T follicular helper cell (primary cell): ENCODE measurements at regions not wholly inside any gene's neighbourhood (a gene's known extent, or its start where the extent isn't known, plus 50 kb on each side); places are given as distances from the start of the nearest gene placed in this dataset.
"Not testable (repeated sequence)": the region's sequence is repeated elsewhere in the genome, so short reads cannot be mapped to it uniquely, and the experiment has no call there.

Source experiments
- DNase-seq: peaks from one replicate; pipeline ENCODE4 v3.0.0-alpha.2; 2020; ENCODE audit warnings: low read depth

DNA sequence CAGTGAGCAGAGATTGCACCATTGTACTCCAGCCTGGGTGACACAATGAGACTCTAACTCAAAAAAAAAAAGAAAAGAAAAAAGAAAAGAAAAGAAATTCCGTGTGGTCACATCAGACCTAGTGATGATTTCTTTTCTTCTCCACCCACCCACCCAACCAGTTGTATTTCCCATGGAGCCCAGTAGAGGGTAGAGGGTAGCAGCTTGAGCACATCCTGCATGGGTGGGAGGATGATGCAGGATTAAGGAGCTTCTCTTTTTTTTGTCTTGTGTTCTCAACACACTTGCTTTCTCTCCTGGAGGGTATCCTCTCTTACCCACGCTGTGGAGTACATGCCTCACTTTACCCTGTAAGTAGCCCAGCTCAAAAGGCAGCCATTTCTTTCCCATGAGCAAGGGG lies 118.6 kb upstream of the CARD11 start:
- no peak for DNase-seq

DNA sequence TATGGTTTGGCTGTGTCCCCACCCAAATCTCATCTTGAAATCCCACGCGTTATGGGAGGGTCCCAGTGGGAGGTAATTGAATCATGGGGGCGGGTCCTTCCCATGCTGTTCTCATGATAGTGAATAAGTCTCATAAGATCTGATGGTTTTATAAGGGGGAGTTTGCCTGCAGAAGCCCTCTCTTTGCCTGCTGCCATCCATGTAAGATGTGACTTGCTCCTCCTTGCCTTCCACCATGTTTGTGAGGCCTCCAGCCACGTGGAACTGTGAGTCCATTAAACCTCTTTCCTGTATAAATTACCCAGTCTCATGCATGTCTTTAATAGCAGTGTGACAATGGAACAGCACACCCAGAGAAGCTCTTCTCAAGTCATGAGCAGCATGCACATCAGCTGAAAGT lies 119.1 kb upstream of the CARD11 start:
- DNase-seq = not testable (repeated sequence)

DNA sequence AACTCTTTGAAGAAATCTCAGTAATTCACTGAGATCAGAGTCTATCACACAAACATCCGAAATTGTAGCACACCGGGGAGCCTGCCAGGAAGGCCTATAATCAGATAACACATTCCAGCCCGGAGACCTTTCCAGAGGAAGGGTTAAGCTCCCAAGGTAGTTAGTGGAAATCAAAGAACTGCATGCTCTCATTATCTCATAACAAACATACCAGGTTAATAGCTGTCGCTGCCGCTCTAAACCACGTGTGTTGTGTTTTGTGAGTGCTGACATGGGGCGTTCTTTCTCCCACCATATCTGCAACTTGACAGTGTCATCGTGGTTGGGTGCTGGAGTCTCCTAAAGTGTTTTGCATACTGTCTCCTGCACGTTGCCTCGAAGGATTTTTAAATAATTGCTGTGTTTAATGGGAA lies 120.7 kb upstream of the CARD11 start:
- DNase-seq = no peak

DNA sequence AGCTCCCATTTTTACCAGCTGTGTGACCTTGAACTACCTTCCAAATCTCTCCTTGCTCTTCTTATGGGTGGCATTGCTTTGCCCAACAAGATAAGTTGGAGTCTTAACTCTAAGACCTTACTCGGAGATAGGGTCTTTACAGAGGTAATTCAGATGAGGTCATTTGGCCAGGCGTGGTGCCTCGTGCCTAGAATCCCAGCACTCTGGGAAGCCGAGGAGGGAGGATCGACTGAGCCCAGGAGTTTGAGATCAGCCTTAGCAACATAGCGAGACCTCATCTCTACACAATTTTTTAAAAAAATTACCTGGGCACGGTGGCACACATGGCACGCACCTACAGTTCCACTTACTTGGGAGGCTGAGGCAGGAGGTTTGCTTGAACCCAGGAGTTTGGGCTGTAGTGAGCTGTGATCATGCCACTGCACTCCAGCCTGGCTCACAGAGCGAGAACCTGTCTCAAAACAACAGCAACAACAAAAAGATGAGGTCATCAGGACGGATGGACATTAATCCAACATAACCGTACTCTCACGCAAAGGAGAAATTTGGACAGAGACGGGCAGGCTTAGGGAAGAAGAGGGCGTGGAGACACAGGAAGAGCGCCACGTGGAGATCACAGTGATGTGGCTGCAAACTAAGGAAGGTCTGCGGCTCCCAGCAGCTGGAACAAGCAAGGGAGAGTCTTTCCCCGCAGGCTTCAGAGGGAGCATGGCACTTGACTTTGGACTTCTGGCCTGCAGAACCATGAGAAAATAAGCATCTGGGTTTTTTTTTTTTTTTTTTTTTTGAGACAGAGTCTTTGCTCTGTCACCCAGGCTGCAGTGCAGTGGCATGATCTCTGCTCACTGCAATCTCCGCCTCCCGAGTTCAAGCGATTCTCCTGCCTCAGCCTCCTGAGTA lies 122.3 kb upstream of the CARD11 start:
- DNase-seq = no peak

DNA sequence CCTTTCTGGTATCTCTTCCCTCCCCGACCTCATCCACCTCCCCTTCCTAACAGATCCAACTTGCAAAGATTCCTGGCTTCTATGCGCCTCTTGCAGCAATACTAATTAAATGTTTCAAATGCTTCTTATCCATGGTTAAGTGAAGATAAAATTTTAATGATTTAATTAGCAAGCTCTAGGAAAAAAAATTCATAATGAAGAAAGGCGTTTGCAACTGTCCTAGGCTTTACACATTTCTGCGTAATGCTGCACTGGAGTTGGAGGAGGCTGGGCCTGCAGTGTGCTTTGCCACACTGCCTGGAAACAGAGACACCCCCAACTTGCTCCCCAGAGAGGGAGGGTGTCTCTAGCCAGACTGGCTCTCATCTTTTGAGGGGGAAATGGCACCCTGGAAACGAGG lies 123.9 kb upstream of the CARD11 start:
- no peak for DNase-seq

DNA sequence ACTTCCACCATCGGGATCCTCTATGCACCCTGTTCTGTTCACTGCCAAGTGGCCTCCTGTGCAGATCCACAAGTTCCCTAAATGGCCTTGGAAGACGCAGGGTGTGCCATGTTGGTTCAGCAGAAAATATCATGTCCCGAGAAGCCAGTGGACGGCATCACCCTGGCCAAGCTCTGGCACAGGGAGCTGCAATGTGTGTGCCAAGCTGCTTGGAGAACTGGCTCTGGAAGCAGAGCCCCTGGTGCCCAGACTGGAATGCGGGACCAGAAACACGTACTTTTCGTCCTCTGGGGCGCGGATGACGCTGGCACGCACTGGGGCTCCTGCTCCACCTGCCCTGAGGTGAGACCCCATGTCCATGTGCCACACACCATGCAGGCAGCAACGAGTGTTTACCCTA lies 124.7 kb upstream of the CARD11 start:
- DNase-seq = no peak

DNA sequence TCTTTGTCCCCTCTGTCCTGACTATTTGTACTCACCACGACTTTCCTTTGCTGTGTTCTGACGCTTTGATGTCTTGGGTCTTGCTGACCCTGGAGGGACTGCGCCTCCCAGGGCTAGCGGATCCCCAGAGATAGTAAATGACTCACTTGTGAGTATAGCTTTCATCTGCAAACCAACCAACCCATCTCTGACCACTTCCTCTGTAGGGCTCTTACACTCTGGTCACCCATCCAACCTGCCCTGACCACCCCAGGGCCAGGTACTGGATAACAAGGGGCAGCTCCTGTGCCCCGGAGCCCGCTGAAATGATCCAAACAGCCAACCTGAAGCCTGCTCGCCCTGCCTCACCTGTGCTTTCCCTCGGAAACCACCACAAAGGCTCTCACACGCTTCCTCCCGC lies 125.2 kb upstream of the CARD11 start:
- no peak for DNase-seq

DNA sequence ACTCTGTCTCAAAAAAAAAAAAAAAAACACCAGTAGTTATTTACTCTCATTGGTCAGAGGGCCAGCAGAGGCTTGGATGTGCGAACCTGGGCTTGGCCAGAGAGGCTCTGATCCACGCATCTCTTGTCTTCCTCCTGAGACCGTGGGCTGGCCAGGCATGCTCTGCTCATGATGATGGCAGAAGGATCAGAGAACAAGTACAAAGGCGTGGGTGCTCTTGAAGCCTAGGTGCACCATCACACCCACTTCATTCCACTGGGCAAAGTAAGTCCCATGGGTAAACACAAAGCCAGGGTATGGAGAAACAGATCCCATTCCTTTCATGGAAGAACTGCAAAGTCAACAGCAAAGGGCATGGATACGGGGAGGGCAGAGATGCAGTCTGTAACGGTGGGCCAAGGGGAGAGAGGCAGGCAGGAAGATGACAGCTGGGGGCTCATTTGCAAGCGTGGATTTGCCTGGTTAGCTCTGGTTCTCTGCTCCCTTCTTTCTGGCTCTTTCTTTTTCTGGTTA lies 128.2 kb upstream of the SDK1 start:
- DNase-seq = no peak

DNA sequence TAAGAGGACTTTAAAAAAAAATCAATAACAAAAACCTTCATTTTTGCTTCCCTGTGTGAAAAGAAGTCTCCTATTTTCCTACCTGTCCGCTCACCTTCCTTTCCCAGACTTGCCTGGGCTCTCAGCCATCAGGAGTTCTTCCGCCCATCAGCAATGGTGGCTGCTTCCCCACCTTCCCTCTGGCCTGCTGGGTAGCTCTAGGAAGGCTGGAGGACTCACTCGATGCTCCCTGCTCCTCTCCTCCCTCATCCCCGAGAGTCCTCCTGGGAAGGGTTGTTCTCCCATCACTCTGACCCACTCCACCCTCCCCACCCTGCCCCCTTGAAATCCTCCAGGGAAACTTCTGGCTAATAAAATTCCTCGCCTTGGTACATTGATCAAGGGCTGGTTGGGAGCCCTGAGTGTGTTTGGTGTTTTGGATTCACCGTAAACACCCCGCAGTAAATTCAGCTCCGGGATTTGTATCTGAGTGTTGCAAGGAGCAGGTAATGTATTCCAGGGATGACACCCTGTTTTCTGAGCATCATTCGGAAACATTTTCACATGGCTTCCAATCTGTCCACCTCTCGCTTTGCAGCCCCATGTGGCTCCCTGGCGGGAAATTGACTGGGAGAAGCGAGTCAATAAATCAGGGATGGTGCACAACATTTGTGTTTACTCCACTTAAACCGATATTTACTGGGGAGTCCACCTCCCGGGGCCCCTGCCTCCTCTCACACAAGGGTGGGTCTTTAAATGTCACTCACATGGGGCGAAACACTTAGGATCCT lies 126.4 kb upstream of the SDK1 start:
- no peak for DNase-seq

DNA sequence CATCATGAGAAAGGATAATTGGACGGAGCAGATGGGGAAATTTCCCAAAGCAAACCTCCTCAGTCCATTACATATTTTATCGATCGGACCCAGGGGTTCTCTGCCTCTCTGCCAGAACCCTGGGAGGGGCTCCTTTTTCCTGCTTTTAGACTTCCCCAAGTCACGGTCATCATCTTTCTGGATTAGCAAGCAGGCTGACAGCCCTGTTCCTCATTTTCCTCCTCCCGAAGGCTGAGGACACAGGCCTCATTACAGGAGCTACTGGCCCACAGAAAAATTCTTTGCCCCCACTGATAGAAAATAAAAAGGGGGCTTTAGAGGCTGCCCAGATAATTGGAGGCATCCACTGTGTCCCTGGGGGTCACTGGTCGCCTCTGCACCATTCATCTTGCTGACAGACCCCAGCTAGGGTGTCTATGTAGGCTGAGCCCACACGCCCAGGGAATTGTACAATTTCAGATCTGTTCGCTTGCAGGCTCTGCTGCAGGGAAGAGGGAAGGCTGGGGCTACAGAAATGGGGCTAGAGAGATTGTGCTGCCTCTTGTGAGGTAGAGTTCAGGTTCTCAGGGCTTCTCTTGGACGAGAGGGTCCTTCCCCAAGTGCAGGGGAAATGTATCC lies 125.7 kb upstream of the SDK1 start:
- no peak for DNase-seq

DNA sequence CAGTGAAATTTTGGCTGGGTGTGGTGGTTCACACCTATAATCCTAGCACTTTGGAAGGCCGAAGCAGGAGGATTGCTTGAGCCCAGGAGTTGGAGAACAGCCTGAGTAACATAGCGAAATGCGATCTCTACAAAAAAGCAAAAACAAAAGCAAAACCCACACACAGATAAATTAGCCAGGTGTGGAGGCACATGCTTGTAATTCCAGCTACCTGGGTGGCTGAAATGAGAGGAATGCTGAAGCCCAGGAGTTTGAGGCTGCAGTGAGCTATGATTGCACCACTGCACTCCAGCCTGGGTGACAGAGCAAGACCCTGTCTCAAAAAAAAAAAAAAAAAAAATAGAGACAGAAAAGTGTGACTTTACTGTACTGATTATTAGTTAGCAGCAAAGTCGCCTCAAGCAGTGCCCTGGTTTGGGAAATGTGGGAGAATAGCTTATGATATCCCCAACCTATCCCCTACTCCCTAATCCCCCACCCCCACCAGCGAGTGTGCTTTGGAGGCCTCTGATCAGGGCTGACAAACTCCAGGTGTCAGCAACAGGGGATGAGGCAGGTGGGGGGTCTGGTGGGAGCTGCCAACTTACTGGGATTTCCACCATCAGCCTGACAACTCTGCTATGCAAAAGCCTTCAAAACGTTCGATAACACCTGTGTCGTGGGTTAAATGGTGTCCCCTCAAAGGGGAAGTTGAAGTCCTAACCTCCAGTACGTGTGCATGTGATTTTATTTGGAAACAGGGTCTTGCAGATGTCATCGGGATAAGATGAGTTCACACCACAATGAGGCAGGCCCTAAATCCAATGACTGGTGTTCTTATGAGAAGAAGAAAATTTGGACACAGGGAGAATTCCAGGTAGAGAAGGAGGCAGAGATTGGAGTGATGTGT lies 124.7 kb upstream of the SDK1 start:
- DNase-seq = no peak

DNA sequence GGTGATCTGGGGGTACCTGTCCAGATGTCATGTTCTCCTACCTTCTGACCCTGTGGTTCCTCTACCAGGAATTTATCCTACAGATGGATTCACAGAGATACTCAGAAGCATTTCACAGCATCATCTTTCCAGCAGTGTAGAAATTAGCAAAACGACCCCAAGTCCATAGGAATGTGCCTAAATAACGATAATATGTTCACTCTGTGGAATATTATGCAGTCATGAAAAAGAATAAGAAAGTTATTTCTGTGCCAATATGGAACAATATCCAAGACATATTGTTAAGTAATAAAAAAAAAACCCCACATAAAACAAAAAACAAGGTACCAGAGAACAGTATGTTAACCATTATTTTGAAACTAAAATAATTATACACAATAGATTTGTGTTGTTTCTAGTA lies 123.8 kb upstream of the SDK1 start:
- no peak for DNase-seq

DNA sequence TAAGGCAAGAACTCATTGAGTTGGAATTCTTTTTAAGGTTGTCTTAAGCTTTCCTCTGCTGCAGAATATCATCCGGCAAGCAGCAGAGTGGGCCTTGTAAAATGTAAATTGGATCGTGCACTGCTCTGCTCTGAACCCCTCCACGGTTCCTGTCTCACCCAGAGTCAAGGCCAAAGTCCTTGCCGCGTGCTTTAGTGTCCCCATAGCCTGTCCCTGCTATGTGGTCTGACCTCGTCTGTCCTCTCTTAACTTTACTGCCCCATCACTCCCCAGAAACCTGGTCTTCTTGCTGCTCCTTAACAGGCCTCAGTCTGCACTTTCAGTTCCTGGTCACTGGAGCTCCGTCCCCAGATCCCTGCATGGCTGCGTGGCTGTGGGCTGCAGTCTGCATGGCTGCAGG lies 121.6 kb upstream of the SDK1 start:
- no peak for DNase-seq

DNA sequence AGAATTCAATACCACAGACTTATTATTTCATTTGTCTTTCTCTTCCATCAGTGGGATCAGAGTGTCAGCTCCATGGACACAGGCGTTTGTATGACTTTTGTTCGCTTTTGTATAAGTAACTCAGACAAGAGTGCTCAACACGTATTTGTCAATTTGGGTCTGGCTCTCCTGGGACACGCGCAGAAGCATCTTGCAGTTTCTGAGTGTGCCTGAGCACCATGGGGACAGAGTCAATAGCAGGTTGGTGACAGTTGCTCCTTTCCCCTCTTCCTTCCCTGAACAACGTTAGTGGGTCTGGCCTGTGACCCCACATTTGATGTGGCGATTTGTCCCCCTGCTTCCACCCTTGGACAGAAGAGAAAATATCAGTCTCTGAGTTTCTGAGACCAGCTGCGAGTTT lies 120.4 kb upstream of the SDK1 start:
- no peak for DNase-seq

DNA sequence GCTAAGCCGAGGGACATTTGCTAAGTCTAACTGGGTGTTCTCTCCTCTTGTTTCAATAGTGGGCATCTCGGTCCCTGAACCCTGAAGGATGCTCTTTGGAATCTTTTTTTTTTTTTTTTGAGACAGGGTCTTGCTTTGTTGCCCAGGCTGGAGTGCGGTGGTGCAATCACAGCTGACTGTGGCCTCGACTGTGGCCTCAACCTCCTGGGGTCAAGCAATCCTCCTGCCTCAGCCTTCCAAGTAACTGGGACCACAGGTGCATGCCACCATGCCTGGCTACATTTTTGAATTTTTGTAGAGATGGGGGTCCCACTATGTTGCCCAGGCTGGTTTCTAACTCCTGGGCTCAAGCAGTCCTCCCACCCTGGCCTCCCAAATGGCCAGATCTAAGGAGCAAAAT lies 119.0 kb upstream of the SDK1 start:
- not testable (repeated sequence) for DNase-seq

DNA sequence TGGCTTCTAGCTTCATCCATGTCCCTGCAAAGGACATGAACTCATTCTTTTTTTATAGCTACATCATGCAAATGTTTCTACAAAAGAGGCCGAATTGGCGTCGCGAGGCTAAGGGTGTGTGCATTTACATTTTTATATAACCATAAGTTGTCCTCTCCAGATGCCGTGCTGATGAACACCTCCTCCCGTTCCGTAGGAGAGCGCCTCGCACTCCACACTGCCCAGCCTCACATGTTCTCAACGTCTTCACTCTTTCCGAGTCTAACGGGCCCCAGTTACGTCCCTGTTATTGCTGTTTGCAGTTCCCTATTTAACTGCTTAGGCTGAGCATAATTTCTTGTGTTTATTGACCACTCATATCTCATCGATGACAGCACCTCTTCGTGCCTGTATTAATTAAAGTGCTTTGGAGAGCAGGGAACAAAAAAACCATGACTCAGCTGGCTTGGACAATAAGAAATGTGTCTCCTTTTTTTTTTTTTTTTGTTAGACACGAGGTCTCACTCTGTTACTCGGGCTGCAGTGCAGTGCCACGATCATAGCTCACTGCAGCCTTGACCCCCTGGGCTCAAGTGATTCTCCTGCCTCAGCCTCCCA lies 113.5 kb upstream of the SDK1 start:
- DNase-seq = no peak

DNA sequence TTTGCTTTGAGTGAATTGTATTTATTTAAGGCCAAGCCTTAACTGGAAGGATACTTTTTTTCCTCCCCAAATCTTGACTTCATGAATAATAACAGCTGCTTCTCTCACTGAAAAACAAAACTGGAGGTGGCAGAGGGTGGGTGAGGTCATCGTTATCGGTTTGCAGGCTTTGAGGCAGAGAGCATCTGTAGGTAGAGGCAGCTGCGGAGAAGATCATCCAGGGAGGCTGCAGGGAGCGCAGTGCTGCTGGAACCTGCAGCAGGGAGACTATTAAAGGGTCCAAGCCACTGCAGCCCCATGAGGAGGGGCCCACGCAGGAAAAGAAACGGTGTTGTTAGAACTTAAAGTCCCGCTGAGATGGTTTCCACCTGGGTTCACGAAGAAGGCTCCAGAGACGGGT lies 112.1 kb upstream of the SDK1 start:
- no peak for DNase-seq

DNA sequence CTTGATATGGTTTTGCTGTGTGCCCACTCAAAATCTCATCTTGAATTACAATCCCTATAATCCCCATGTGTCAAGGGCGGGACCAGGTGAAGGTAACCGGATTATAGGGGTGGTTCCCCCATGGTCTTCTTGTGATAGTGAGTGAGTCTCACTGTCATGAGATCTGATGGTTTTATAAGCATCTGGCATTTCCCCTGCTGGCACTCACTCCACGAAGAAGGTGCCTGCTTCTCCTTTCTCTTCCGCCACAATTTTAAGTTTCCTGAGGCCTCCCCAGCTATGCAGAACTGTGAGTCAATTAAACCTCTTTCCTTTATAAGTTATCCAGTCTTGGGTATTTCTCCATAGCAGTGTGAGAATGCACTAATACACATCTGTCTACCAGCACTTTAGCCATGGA lies 109.5 kb upstream of the SDK1 start:
- DNase-seq = no peak

DNA sequence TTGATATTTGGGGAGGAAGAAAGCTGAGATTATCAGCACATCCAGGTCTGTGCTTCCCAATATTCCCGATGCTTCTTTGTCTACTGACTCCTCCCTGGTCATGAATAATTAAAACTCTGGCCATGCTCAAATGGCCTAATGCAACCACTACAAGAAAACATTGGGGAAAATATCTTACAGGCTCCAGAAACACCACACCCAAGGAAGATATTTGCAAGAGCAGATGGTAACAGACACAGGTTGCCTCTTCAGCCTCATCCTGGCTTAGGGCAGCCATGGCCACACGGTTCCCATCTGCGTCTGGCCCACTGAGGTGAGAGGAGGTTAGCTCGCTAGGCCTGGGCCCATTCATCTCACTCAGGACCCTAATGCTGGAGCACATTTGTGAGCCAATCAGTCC lies 108.4 kb upstream of the SDK1 start:
- no peak for DNase-seq

DNA sequence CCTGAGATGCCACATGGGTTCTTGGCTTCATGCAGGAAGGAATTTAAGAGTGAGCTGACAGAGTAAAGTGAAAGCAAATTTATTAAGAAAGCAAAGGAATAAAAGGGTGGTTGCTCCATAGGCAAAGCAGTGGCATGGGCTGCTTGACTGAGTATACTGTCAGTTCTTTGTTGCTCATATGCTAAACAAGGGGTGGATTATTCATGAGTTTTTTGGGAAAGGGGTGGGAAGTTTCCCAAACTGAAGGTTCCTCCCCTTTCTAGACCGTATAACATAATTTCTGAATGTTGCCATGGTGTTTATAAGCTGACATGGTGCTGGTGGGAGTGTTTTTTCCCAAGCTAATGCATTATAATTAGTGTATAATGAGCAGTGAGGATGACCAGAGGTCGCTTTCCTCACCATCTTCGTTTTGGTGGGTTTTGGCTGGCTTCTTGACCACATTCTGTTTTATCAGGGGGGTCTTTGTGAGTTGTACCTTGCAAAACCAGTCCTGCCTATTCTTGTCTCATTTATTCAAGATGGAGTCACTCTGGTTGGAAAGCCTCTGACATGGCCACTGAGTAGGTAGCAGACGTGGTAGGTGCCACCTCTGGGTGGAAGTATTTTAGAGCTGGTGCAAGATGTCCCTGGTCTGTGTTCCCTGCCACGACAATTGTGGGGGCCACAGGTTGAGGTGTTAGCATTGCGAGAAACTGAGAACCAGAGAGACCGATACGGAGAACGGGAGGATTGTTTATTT lies 107.5 kb upstream of the SDK1 start:
- DNase-seq = no peak
